ENCODE measurements at regions not wholly inside any gene's neighbourhood (a gene's known extent, or its start where the extent isn't known, plus 50 kb on each side); places are given as distances from the start of the nearest gene placed in this dataset.
"Not testable (repeated sequence)": the region's sequence is repeated elsewhere in the genome, so short reads cannot be mapped to it uniquely, and the experiment has no call there.

- H3K79me2 ChIP-seq (ENCODE audit: control insufficient read depth, insufficient read depth, low read length, poor library complexity), result no peaks in the 10 kb centered on the region
- no peak for DNase-seq
- no peaks in the 10 kb centered on the region for H3K27me3 ChIP-seq (ENCODE audit: insufficient read depth, low read length)
- H4K91ac ChIP-seq (ENCODE audit: low read depth, low read length), result no peak overlapping the region
- WGBS (ENCODE audit: extremely low coverage, insufficient coverage, insufficient read length), result no CpG with 5 or more reads among the region's 1 CpG
- no peak overlapping the region for H3K4ac ChIP-seq (ENCODE audit: low read depth, low read length)
- no peak overlapping the region for H3K18ac ChIP-seq (ENCODE audit: low read length)
- H2BK120ac ChIP-seq (ENCODE audit: insufficient read depth, low read length, poor library complexity), result no peak overlapping the region
- no peak overlapping the region for H3K14ac ChIP-seq (ENCODE audit: low read length)
- H3K23ac ChIP-seq (ENCODE audit: low read length), result no peak overlapping the region
- no peak overlapping the region for H3K9ac ChIP-seq (ENCODE audit: low read length)
- H2BK12ac ChIP-seq (ENCODE audit: low read length), result no peak overlapping the region
- no peak overlapping the region for H2AK5ac ChIP-seq (ENCODE audit: low read length)
- no peaks in the 10 kb centered on the region for H3K79me1 ChIP-seq (ENCODE audit: low read length)
- H3K4me1 ChIP-seq (ENCODE audit: control insufficient read depth in 1 of 2, insufficient read depth in 2 of 2, low read length in 2 of 2), result no peaks in the 10 kb centered on the region
- H3K9me3 ChIP-seq (ENCODE audit: insufficient read depth, low read depth, low read length), result no peaks in the 10 kb centered on the region
- H4K8ac ChIP-seq (ENCODE audit: low read depth, low read length), result no peak overlapping the region
- H4K12ac ChIP-seq (ENCODE audit: low read depth, low read length), result no peak overlapping the region
- no peak overlapping the region for H3K4me2 ChIP-seq (ENCODE audit: low read length)
- H3K27ac ChIP-seq (ENCODE audit: low read depth, low read length), result no peak overlapping the region
- H3K36me3 ChIP-seq (ENCODE audit: control insufficient read depth in 1 of 2, insufficient read depth in 2 of 2, low read length in 2 of 2), result no peaks in the 10 kb centered on the region
- H2BK5ac ChIP-seq (ENCODE audit: low read depth, low read length, poor library complexity), result no peak overlapping the region
- no peak overlapping the region for H2AFZ ChIP-seq (ENCODE audit: insufficient read depth, low read length, poor library complexity)
- H3K4me3 ChIP-seq (ENCODE audit: low read depth, low read length), result no peak overlapping the region
These were observed 1102.1 kb downstream of the DIAPH3 start for GRCh38 chr13:59061621-59062020.

DNA sequence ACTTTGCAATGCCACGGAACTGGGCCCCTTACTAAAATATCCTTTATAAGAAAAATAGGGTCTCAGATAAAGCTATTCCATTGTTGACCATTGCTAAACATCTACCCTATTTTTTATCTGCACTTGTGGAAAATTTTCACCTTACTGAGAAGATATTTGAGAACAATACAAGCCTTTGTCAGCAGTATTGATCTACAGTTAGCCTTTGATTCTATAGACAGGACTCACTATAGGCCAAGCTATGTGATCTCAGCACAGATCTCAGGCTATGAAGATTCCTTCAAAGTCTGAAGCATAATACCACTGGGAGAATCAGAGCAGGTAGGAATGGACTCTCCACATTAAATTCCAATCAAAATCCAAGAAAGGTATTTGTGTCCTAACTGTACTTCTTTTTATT is 1099.7 kb downstream of the DIAPH3 start:
- no peak overlapping the region for H4K91ac ChIP-seq (ENCODE audit: low read depth, low read length)
- H3K4me2 ChIP-seq (ENCODE audit: low read length), result no peak overlapping the region
- DNase-seq, result no peak
- H3K23ac ChIP-seq (ENCODE audit: low read length), result no peak overlapping the region
- no peaks in the 10 kb centered on the region for H3K79me2 ChIP-seq (ENCODE audit: control insufficient read depth, insufficient read depth, low read length, poor library complexity)
- H4K12ac ChIP-seq (ENCODE audit: low read depth, low read length), result no peak overlapping the region
- H3K4ac ChIP-seq (ENCODE audit: low read depth, low read length), result no peak overlapping the region
- no peak overlapping the region for H2AFZ ChIP-seq (ENCODE audit: insufficient read depth, low read length, poor library complexity)
- H3K18ac ChIP-seq (ENCODE audit: low read length), result no peak overlapping the region
- no CpG with 5 or more reads among the region's 1 CpG for WGBS (ENCODE audit: extremely low coverage, insufficient coverage, insufficient read length)
- no peaks in the 10 kb centered on the region for H3K4me1 ChIP-seq (ENCODE audit: control insufficient read depth in 1 of 2, insufficient read depth in 2 of 2, low read length in 2 of 2)
- H3K9ac ChIP-seq (ENCODE audit: low read length), result no peak overlapping the region
- H2BK5ac ChIP-seq (ENCODE audit: low read depth, low read length, poor library complexity), result no peak overlapping the region
- no peak overlapping the region for H2BK120ac ChIP-seq (ENCODE audit: insufficient read depth, low read length, poor library complexity)
- H3K36me3 ChIP-seq (ENCODE audit: control insufficient read depth in 1 of 2, insufficient read depth in 2 of 2, low read length in 2 of 2), result no peaks in the 10 kb centered on the region
- H3K9me3 ChIP-seq (ENCODE audit: insufficient read depth, low read depth, low read length), result no peaks in the 10 kb centered on the region
- no peaks in the 10 kb centered on the region for H3K27me3 ChIP-seq (ENCODE audit: insufficient read depth, low read length)
- H2BK12ac ChIP-seq (ENCODE audit: low read length), result no peak overlapping the region
- no peak overlapping the region for H3K4me3 ChIP-seq (ENCODE audit: low read depth, low read length)
- no peak overlapping the region for H3K14ac ChIP-seq (ENCODE audit: low read length)
- no peaks in the 10 kb centered on the region for H3K79me1 ChIP-seq (ENCODE audit: low read length)
- no peak overlapping the region for H3K27ac ChIP-seq (ENCODE audit: low read depth, low read length)
- no peak overlapping the region for H4K8ac ChIP-seq (ENCODE audit: low read depth, low read length)
- no peak overlapping the region for H2AK5ac ChIP-seq (ENCODE audit: low read length)

DNA sequence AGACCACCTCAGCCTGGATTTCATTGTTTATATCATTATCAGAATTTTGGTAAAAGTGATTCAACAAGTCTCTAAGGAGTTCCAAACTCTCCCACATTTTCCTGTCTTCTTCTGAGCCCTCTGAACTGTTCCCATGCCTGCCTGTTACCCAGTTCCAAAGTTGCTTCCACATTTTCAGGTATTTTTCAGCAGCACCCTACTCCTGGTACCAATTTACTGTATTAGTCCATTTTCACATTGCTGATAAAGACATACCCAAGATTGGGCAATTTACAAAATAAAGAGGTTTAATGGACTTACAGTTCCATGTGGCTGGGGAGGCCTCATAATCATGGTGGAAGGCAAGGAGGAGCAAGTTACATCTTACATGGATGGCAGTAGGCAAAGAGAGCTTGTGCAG is 1087.3 kb downstream of the DIAPH3 start:
- H4K8ac ChIP-seq (ENCODE audit: low read depth, low read length); H2BK5ac ChIP-seq (ENCODE audit: low read depth, low read length, poor library complexity); H3K4me3 ChIP-seq (ENCODE audit: low read depth, low read length); H4K91ac ChIP-seq (ENCODE audit: low read depth, low read length); H3K79me1 ChIP-seq (ENCODE audit: low read length); H3K4me1 ChIP-seq (ENCODE audit: control insufficient read depth in 1 of 2, insufficient read depth in 2 of 2, low read length in 2 of 2); H3K18ac ChIP-seq (ENCODE audit: low read length); DNase-seq; H3K27me3 ChIP-seq (ENCODE audit: insufficient read depth, low read length); H3K27ac ChIP-seq (ENCODE audit: low read depth, low read length); H3K14ac ChIP-seq (ENCODE audit: low read length); H2AK5ac ChIP-seq (ENCODE audit: low read length); H2BK120ac ChIP-seq (ENCODE audit: insufficient read depth, low read length, poor library complexity); H3K79me2 ChIP-seq (ENCODE audit: control insufficient read depth, insufficient read depth, low read length, poor library complexity); H3K23ac ChIP-seq (ENCODE audit: low read length); H2AFZ ChIP-seq (ENCODE audit: insufficient read depth, low read length, poor library complexity); H3K4ac ChIP-seq (ENCODE audit: low read depth, low read length); H2BK12ac ChIP-seq (ENCODE audit: low read length); H3K4me2 ChIP-seq (ENCODE audit: low read length); H3K9ac ChIP-seq (ENCODE audit: low read length); H3K9me3 ChIP-seq (ENCODE audit: insufficient read depth, low read depth, low read length); H4K12ac ChIP-seq (ENCODE audit: low read depth, low read length); H3K36me3 ChIP-seq (ENCODE audit: control insufficient read depth in 1 of 2, insufficient read depth in 2 of 2, low read length in 2 of 2): not testable (repeated sequence)

GRCh38 chr13:59086147-59086546 is 1077.6 kb downstream of the DIAPH3 start:
- Histone ChIP-seq H2BK12ac (ENCODE audit: low read length) (no peak overlapping the region), H4K8ac (ENCODE audit: low read depth, low read length) (no peak overlapping the region), H3K23ac (ENCODE audit: low read length) (no peak overlapping the region), H3K14ac (ENCODE audit: low read length) (no peak overlapping the region), H3K27me3 (ENCODE audit: insufficient read depth, low read length) (no peaks in the 10 kb centered on the region), H4K12ac (ENCODE audit: low read depth, low read length) (no peak overlapping the region), H3K27ac (ENCODE audit: low read depth, low read length) (no peak overlapping the region), H3K36me3 (ENCODE audit: control insufficient read depth in 1 of 2, insufficient read depth in 2 of 2, low read length in 2 of 2) (no peaks in the 10 kb centered on the region), H3K4me3 (ENCODE audit: low read depth, low read length) (no peak overlapping the region), H3K4me2 (ENCODE audit: low read length) (no peak overlapping the region), H3K79me1 (ENCODE audit: low read length) (no peaks in the 10 kb centered on the region), H2BK5ac (ENCODE audit: low read depth, low read length, poor library complexity) (no peak overlapping the region), H3K9me3 (ENCODE audit: insufficient read depth, low read depth, low read length) (no peaks in the 10 kb centered on the region), H2AK5ac (ENCODE audit: low read length) (no peak overlapping the region), H3K4me1 (ENCODE audit: control insufficient read depth in 1 of 2, insufficient read depth in 2 of 2, low read length in 2 of 2) (no peaks in the 10 kb centered on the region), H3K18ac (ENCODE audit: low read length) (no peak overlapping the region), H2BK120ac (ENCODE audit: insufficient read depth, low read length, poor library complexity) (no peak overlapping the region), H2AFZ (ENCODE audit: insufficient read depth, low read length, poor library complexity) (no peak overlapping the region), H3K9ac (ENCODE audit: low read length) (no peak overlapping the region), H3K79me2 (ENCODE audit: control insufficient read depth, insufficient read depth, low read length, poor library complexity) (no peaks in the 10 kb centered on the region), H3K4ac (ENCODE audit: low read depth, low read length) (no peak overlapping the region), H4K91ac (ENCODE audit: low read depth, low read length) (no peak overlapping the region)
- no CpG with 5 or more reads among the region's 2 CpGs for WGBS (ENCODE audit: extremely low coverage, insufficient coverage, insufficient read length)
- peak; percentile 46 to 84 for DNase-seq

GRCh38 chr13:59088716-59089115 is 1075.0 kb downstream of the DIAPH3 start:
- no peak overlapping the region for H4K8ac ChIP-seq (ENCODE audit: low read depth, low read length)
- no peak overlapping the region for H2BK120ac ChIP-seq (ENCODE audit: insufficient read depth, low read length, poor library complexity)
- H2BK5ac ChIP-seq (ENCODE audit: low read depth, low read length, poor library complexity), result no peak overlapping the region
- H3K27me3 ChIP-seq (ENCODE audit: insufficient read depth, low read length), result no peaks in the 10 kb centered on the region
- no peak overlapping the region for H4K91ac ChIP-seq (ENCODE audit: low read depth, low read length)
- H3K4ac ChIP-seq (ENCODE audit: low read depth, low read length), result no peak overlapping the region
- DNase-seq, result no peak
- no peak overlapping the region for H4K12ac ChIP-seq (ENCODE audit: low read depth, low read length)
- no peak overlapping the region for H3K4me3 ChIP-seq (ENCODE audit: low read depth, low read length)
- no peak overlapping the region for H2BK12ac ChIP-seq (ENCODE audit: low read length)
- no peak overlapping the region for H3K23ac ChIP-seq (ENCODE audit: low read length)
- H3K36me3 ChIP-seq (ENCODE audit: control insufficient read depth in 1 of 2, insufficient read depth in 2 of 2, low read length in 2 of 2), result no peaks in the 10 kb centered on the region
- no peak overlapping the region for H3K9ac ChIP-seq (ENCODE audit: low read length)
- no peak overlapping the region for H3K4me2 ChIP-seq (ENCODE audit: low read length)
- no peaks in the 10 kb centered on the region for H3K79me1 ChIP-seq (ENCODE audit: low read length)
- no peaks in the 10 kb centered on the region for H3K4me1 ChIP-seq (ENCODE audit: control insufficient read depth in 1 of 2, insufficient read depth in 2 of 2, low read length in 2 of 2)
- H3K27ac ChIP-seq (ENCODE audit: low read depth, low read length), result no peak overlapping the region
- no peaks in the 10 kb centered on the region for H3K79me2 ChIP-seq (ENCODE audit: control insufficient read depth, insufficient read depth, low read length, poor library complexity)
- H2AK5ac ChIP-seq (ENCODE audit: low read length), result no peak overlapping the region
- no peak overlapping the region for H3K14ac ChIP-seq (ENCODE audit: low read length)
- H3K18ac ChIP-seq (ENCODE audit: low read length), result no peak overlapping the region
- H3K9me3 ChIP-seq (ENCODE audit: insufficient read depth, low read depth, low read length), result no peaks in the 10 kb centered on the region
- H2AFZ ChIP-seq (ENCODE audit: insufficient read depth, low read length, poor library complexity), result no peak overlapping the region
- no CpG with 5 or more reads among the region's 2 CpGs for WGBS (ENCODE audit: extremely low coverage, insufficient coverage, insufficient read length)

All from trophoblast cell (in vitro differentiated cells and primary cell).